GM18909 (cell line): ENCODE measurements at regions not wholly inside any gene's neighbourhood (a gene's known extent, or its start where the extent isn't known, plus 50 kb on each side); places are given as distances from the start of the nearest gene placed in this dataset.

Experiments
- ATAC-seq: cut with Tn5 transposase; IDR thresholded peaks from one replicate; pipeline ENCODE4 v1.9.1; 2021; ENCODE audit warnings: mild to moderate bottlenecking; ENCODE audit not compliant: unreplicated experiment, poor library complexity

- ATAC-seq = no peak
Observed at GRCh38 chr2:211128287-211128686, 571.9 kb downstream of the CPS1 start.

- ATAC-seq = no peak
Observed at GRCh38 chr2:211129798-211130197, 573.4 kb downstream of the CPS1 start.

- ATAC-seq = no peak
Observed at GRCh38 chr2:211132046-211132445, 575.6 kb downstream of the CPS1 start.

DNA sequence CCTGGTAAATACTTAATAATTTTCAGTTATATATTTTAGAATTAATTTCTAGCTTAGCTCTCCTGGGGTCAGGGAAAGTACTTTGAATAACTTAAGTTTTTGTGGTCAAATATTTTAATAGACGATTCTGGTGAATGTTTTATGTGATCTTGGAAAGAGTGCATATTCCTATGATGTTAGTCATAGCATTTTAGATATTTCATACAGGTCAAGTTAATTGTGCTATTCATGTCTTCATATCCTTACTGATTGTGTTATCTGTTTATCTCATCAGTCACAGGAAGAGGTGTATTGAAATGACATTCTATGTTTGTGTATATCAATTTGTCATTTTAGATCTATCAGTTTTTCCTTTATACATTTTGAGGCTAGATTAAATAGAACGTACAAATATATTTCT is 576.2 kb downstream of the CPS1 start:
- no peak for ATAC-seq

GRCh38 chr2:211133766-211134165 is 577.4 kb downstream of the CPS1 start:
- ATAC-seq = no peak

- ATAC-seq = no peak
Observed at GRCh38 chr2:211138551-211138950, 582.2 kb downstream of the CPS1 start.

DNA sequence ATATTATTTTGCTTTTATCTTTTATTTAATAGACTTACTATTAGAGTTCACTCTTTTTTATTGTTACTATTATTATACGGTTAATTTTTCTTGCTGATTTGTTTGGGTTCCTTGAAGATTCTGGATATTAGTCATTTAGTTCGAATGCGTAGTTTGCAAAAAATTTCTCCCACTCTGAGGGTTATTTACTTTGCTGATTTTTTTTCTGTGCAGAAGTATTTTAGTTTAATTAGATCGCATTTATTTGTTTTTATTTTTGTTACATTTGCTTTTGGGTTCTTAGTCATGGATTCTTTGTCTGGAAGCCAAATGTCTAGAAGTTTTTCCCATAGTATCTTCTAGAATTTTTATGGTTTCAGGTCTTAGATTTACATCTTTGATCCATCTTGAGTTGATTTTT is 585.2 kb downstream of the CPS1 start:
- ATAC-seq = no peak

DNA sequence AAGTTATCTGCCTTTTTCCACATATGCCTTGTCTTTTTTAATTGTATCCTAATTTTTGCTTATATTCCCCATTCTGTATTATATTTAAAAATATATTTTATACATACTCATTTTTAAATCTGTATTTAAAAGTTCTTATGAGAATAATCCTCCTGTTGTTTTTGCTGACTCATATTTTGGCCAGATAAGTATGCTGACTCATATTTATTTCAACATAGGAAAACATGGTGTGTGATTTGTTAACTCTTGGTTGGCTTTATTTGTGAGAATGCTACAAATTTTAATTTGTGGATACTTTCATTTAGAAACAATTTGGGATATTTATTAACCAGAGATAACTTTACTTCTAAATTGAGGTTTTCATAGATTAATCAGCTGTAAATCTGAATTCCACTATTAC is 587.7 kb downstream of the CPS1 start:
- ATAC-seq = no peak

DNA sequence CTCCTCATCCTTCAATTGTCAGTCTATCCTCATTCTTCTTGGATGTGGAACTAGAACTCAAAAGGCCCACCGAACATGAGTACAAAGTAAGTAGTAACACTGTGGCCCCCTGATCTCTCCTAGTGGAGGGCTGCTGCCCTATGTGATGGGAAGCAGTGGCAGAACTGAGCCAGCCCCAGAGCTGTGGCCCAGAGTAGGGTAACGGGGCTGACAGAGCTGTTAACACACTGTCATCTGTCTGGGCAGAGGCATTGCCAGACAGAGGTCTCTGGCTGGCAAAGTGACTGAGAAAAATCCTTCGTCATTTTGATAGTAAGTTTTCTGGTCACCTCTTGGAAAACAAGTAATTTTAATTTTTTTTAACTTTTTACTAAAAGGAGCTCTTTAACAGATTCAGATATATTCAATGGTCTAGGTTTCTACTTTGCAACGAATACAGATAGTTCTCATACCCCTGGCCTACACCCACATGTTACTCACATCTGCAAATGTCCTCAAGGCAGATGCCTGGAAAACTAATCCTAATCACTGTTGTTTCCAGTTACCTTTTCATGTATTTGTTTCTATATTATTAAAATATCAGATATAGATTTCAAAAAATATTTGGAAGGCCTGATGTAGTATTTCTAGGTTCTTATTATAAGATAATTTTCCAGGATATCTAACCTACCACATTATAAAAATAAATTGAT is 588.7 kb downstream of the CPS1 start:
- no peak for ATAC-seq

DNA sequence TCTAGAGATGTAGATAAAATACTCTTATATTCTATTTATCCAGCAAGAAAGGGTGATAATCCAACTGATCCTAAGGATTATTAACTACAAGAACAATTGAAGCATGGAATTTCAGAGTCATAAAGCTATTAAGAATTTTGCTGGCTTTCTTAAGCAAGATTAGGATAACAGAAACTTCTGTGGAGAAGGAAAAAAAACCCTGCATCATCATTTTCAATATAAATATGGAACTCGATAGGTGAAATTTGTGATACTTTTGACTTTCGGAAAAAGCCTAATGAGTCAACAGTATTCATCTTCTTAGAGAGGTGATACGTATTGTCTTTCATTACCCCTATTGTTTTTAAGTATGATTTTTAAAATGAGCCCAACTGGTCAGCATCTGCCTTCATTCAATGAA is 593.3 kb downstream of the CPS1 start:
- no peak for ATAC-seq

DNA sequence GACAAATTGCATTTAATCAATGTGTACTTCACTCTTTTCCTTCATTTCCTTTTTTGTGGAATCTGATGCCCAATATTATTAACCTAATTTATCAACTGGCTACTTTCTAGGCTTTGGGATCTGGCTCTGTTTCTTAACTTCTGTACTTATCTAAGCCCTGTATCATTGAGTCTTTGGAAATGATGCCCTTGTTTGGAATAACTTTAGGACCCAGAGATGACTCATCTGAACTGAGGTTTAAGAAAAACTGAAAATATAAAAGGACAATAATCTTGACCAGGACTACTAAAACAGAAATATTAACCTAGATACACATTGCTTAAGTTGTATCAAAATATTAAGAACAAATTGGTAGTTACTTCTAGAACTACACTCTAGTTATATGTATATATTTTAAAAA is 600.8 kb downstream of the CPS1 start:
- no peak for ATAC-seq

DNA sequence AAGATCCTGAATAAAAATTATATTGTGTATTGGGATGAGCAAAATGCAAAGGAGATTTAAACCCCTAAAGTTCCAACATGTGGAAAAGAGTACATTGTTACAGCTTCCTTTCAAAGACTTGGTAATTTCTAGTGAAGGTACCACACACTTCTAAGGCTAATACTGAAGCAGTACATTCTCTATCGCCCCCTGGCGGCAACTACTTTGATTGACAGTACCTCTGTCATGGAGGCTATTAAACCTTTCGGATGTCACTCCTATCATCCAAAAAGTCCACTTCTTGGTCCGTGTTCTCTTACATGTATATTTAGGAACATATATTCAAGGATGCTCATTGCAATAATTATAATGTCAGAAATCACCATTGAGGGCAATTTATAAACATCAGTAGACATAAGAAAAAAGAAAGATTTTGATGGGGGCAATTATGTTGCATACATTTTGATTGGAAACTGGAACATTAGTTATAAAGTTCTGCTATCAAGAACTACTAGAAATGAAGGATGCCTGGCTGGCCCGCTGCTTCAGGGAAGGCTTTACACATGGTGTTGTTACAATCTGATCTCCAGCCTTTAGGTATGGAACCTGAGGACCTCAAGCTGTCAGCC is 601.6 kb downstream of the CPS1 start:
- ATAC-seq = peak; percentile 98

GRCh38 chr2:211159972-211160371 is 603.6 kb downstream of the CPS1 start:
- no peak for ATAC-seq

DNA sequence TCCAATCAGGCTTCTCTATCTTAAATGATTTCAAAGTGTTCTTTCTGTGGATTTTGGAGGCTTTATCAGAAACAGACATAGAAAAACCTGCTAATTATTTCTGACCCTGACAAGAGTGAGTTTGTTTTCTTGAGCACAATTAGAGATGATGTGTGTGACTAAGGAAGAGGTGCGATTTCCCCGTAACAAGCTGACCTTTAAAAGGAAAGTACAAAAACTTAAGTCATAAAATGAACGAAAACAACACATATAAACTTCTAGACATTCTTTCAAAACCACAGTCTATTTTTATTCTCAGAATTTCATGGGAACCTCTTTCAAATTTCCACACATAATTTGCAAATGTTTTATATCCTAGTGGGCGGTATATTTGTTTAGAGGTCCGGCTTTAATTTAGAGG is 604.8 kb downstream of the CPS1 start:
- no peak for ATAC-seq

DNA sequence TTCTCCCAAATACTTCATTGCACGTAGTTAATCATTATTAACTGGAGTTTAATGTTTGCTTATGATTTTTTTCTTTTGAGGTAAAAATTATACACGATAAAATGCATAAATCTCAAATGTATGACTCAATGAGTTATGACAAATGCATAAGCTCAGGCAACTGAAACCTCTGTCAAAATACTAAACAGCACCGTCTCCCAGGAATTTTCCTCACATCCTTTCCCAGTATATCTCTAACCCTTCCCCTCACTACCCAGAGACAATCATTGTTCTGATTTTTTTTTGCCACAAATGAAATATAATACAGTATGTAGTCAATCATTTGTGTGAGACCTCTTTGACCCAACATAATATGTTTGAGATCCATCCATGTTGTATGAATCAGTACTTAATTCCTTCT is 606.5 kb downstream of the CPS1 start:
- ATAC-seq = no peak

GRCh38 chr2:211170843-211171242 is 614.4 kb downstream of the CPS1 start:
- no peak for ATAC-seq

GRCh38 chr2:211174021-211174420 is 617.6 kb downstream of the CPS1 start:
- no peak for ATAC-seq

DNA sequence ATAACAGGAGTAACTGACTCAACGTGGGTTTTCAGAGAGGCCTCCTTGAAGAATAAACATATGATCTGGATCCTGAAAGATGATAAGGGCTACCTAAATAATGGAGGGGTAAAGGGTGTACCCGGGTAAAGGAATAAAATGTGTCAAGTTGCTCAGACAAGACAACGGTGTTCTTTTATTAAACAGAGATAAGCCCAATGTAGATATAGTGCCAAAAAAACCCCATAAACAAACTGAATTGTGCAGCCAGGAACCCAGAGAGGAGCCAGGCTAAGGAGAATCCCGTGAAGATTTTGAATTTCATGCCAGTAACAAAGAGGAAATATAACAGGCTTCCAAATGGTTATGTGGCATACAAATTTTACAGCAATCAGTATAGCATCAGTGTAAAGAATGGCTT is 618.2 kb downstream of the CPS1 start:
- no peak for ATAC-seq

DNA sequence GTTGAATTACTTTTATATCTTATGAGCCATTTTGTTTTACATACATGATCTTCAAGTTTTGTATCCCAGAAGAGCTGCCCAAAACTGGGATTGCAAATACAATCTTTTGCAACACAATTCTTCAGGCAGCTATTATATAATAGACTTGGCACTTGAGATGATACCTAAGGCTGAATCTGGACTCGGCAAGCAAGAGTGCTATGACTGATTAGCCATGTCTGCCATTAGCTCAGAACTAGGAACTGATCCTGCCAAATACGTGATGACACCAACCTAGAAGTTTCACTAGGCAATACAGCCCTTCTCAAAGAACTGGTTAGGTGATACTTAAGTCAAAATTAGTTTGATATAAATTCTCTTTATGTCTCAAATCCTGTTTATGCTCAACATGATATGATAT is 619.6 kb downstream of the CPS1 start:
- no peak for ATAC-seq

GRCh38 chr2:211176514-211177141 is 620.2 kb downstream of the CPS1 start:
- ATAC-seq = no peak

GRCh38 chr2:211181626-211182025 is 625.2 kb downstream of the CPS1 start:
- ATAC-seq = no peak

DNA sequence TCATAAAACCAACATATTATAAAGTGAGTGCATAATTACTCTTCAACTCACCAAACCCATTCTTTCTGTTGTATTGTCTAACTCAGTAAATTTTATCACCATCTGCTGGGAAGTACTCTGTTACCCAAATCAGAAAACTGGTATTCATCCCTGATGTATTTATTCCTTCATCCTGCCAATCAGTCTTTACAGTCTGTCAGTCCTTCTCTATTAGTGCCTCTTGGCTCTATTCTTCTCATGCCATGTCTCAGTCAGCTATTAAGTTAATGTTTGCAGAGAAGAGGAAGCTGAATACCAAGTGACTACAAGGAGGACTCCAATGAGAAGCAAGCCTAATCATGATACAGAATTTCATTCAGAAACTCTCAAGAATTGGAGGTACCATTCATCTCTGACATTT is 631.2 kb downstream of the CPS1 start:
- ATAC-seq = no peak
